ENCODE measurements at regions not wholly inside any gene's neighbourhood (a gene's known extent, or its start where the extent isn't known, plus 50 kb on each side); places are given as distances from the start of the nearest gene placed in this dataset.

GRCh38 chr6:129955584-129955983 lies 62.8 kb upstream of the L3MBTL3 start:
- Histone ChIP-seq H3K4me3 (no peak overlapping the region), H3K27ac (no peak overlapping the region), H3K27me3 (no peaks in the 10 kb centered on the region), H3K4me1 (no peaks in the 10 kb centered on the region), H3K9me3 (no peaks in the 10 kb centered on the region), H3K36me3 (no peaks in the 10 kb centered on the region)
- TF ChIP-seq CTCF (IDR thresholded peaks at IDR 0.05), result no peak
- DNase-seq (ENCODE audit: low spot score), result no peak

GRCh38 chr6:129954749-129955431 lies 63.5 kb upstream of the L3MBTL3 start:
- Histone ChIP-seq H3K36me3 (no peaks in the 10 kb centered on the region), H3K9me3 (no peaks in the 10 kb centered on the region), H3K4me3 (no peak overlapping the region), H3K27ac (no peak overlapping the region), H3K27me3 (no peaks in the 10 kb centered on the region), H3K4me1 (no peaks in the 10 kb centered on the region)
- no peak for TF ChIP-seq CTCF (IDR thresholded peaks at IDR 0.05)
- DNase-seq (ENCODE audit: low spot score), result no peak

- Histone ChIP-seq H3K4me3 (no peak overlapping the region), H3K9me3 (no peaks in the 10 kb centered on the region), H3K4me1 (no peaks in the 10 kb centered on the region), H3K27me3 (no peaks in the 10 kb centered on the region), H3K36me3 (no peaks in the 10 kb centered on the region), H3K27ac (no peak overlapping the region)
- no peak for DNase-seq (ENCODE audit: low spot score)
- no peak for TF ChIP-seq CTCF (IDR thresholded peaks at IDR 0.05)
Measured at GRCh38 chr6:129947797-129948196, 70.6 kb upstream of the L3MBTL3 start.

- no peak for TF ChIP-seq CTCF (IDR thresholded peaks at IDR 0.05)
- no peak overlapping the region for H3K27ac ChIP-seq
- H3K9me3 ChIP-seq, result no peaks in the 10 kb centered on the region
- no peak overlapping the region for H3K4me3 ChIP-seq
- no peaks in the 10 kb centered on the region for H3K4me1 ChIP-seq
- DNase-seq (ENCODE audit: low spot score), result no peak
- H3K36me3 ChIP-seq, result no peaks in the 10 kb centered on the region
- H3K27me3 ChIP-seq, result no peaks in the 10 kb centered on the region
Measured at GRCh38 chr6:129946439-129947140, 71.8 kb upstream of the L3MBTL3 start.

DNA sequence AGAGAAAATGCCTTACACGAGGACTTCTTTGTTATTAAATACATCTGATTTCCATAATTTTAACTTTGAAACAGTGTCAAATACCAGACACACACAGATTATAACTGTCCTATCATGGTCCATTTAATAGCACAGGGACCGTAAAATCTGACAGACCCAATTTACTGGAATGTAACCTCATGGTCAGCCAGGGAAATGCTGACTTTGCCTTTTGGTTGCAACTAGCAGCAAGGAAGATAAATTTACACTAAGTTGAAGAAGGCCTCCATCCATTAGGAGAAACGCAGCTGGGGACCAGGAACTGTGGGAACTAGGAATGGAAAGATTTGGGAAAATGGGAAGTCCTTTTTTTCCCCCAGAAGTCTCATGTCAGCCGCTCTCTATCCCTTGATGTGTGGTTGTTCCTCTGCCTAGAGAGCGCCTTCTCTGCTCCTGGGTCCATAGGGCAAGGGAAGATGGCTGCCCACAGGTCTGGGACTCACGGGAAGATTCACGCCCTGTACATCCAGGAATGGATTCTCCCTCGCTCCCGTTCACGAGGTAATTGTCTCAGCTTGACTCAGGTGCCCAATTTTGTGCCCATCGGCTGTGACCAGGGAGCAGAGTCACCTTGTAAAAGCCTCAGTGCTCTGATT lies 74.6 kb upstream of the L3MBTL3 start:
- no peak for TF ChIP-seq CTCF (IDR thresholded peaks at IDR 0.05)
- Histone ChIP-seq H3K27me3 (no peaks in the 10 kb centered on the region), H3K4me3 (no peak overlapping the region), H3K4me1 (no peaks in the 10 kb centered on the region), H3K27ac (no peak overlapping the region), H3K36me3 (no peaks in the 10 kb centered on the region), H3K9me3 (no peaks in the 10 kb centered on the region)
- DNase-seq (ENCODE audit: low spot score), result no peak

Data from right atrium auricular region (tissue), 2 donors.